ENCODE measurements at regions not wholly inside any gene's neighbourhood (a gene's known extent, or its start where the extent isn't known, plus 50 kb on each side); places are given as distances from the start of the nearest gene placed in this dataset.

DNA sequence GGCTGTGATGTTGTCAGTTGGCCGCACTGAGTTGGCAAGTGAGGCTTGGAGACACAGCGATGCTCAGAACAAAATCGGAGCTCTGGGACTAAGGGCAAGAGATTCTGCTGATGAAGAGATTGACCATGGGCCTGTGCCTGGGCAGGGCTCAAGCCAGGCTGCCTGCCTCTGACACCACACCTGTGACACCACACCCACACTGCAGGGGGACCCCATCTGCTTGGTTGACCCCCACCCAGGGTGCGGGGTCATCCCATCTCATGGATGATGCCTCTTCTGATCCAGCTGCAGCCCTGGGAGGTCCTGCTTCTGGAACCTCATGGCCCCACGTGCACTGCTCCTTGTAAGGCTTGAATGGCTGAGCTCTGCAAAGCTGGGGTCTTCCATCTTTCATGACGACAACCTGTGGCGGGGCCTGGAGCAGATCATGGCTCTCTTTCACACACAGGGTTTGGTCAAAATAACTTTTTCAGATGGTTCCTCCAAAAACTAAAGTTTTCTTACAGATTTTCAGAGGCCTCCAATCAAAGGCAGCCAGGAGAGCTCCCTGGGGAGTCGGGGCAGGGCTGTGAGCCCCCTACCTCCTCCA, 185.2 kb downstream of the GADD45G start:
- TF ChIP-seq, protein P1, sequence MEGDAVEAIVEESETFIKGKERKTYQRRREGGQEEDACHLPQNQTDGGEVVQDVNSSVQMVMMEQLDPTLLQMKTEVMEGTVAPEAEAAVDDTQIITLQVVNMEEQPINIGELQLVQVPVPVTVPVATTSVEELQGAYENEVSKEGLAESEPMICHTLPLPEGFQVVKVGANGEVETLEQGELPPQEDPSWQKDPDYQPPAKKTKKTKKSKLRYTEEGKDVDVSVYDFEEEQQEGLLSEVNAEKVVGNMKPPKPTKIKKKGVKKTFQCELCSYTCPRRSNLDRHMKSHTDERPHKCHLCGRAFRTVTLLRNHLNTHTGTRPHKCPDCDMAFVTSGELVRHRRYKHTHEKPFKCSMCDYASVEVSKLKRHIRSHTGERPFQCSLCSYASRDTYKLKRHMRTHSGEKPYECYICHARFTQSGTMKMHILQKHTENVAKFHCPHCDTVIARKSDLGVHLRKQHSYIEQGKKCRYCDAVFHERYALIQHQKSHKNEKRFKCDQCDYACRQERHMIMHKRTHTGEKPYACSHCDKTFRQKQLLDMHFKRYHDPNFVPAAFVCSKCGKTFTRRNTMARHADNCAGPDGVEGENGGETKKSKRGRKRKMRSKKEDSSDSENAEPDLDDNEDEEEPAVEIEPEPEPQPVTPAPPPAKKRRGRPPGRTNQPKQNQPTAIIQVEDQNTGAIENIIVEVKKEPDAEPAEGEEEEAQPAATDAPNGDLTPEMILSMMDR (IDR thresholded peaks at IDR 0.05), result no peak
- TF ChIP-seq POLR2AphosphoS5 (IDR thresholded peaks at IDR 0.05), result no peak
